ENCODE measurements at regions not wholly inside any gene's neighbourhood (a gene's known extent, or its start where the extent isn't known, plus 50 kb on each side); places are given as distances from the start of the nearest gene placed in this dataset.

GRCh38 chr13:57846600-57847173, 215.1 kb downstream of the PCDH17 start:
- no peak for DNase-seq (ENCODE audit: low spot score)
- Histone ChIP-seq H3K27me3 (ENCODE audit: control insufficient read depth in 4 of 4, insufficient read depth in 4 of 4, low read length in 3 of 4) (no peaks in the 10 kb centered on the region), H3K27ac (ENCODE audit: low read depth in 1 of 2, low read length in 2 of 2) (no peak overlapping the region), H3K4me1 (ENCODE audit: control insufficient read depth in 4 of 4, insufficient read depth in 4 of 4, low read length in 3 of 4) (no peaks in the 10 kb centered on the region), H3K36me3 (ENCODE audit: control insufficient read depth in 4 of 4, insufficient read depth in 3 of 4, low read depth in 1 of 4, low read length in 3 of 4) (no peaks in the 10 kb centered on the region), H3K4me3 (ENCODE audit: low read depth in 1 of 3, low read length in 3 of 3) (no peak overlapping the region), H3K9me3 (ENCODE audit: control insufficient read depth in 4 of 4, low read length in 3 of 4) (peaks cover 3 to 10% (median 5%) of the 10 kb centered on the region in 4 donors), H3K9ac (ENCODE audit: low read depth in 1 of 2, low read length in 2 of 2) (no peak overlapping the region)
- WGBS: 78% methylated on average over 4 of the region's 4 CpGs
- TF ChIP-seq YY1 (IDR thresholded peaks at IDR 0.05) (no peak), SP1 (IDR thresholded peaks at IDR 0.05) (no peak)

- Histone ChIP-seq H3K36me3 (ENCODE audit: control insufficient read depth in 4 of 4, insufficient read depth in 3 of 4, low read depth in 1 of 4, low read length in 3 of 4) (no peaks in the 10 kb centered on the region), H3K9ac (ENCODE audit: low read depth in 1 of 2, low read length in 2 of 2) (no peak overlapping the region), H3K27me3 (ENCODE audit: control insufficient read depth in 4 of 4, insufficient read depth in 4 of 4, low read length in 3 of 4) (peaks cover 0 to 3% (median 0%) of the 10 kb centered on the region in 4 donors), H3K27ac (ENCODE audit: low read depth in 1 of 2, low read length in 2 of 2) (no peak overlapping the region), H3K9me3 (ENCODE audit: control insufficient read depth in 4 of 4, low read length in 3 of 4) (no peaks in the 10 kb centered on the region), H3K4me3 (ENCODE audit: low read depth in 1 of 3, low read length in 3 of 3) (no peak overlapping the region), H3K4me1 (ENCODE audit: control insufficient read depth in 4 of 4, insufficient read depth in 4 of 4, low read length in 3 of 4) (no peaks in the 10 kb centered on the region)
- 14% methylated on average over 1 of the region's 1 CpG for whole genome bisulfite sequencing
- DNase-seq (ENCODE audit: low spot score): no peak
- no peak for TF ChIP-seq TAF1 (conservative IDR thresholded peaks at IDR 0.05)
- no peak for TF ChIP-seq EGR1 (IDR thresholded peaks at IDR 0.05; ENCODE audit: low read depth in 2 of 2)
- TF ChIP-seq SP1 (IDR thresholded peaks at IDR 0.05): no peak
- TF ChIP-seq RAD21 (IDR thresholded peaks at IDR 0.05): no peak
- TF ChIP-seq NR2F2 (IDR thresholded peaks at IDR 0.05): no peak
- TF ChIP-seq YY1 (IDR thresholded peaks at IDR 0.05): no peak
- no peak for TF ChIP-seq MAX (IDR thresholded peaks at IDR 0.05)
- no peak for TF ChIP-seq GABPA (IDR thresholded peaks at IDR 0.05 in 1 of 2, conservative IDR thresholded peaks at IDR 0.05 in 1 of 2)
- TF ChIP-seq CTCF (IDR thresholded peaks at IDR 0.05; ENCODE audit: low read depth, low read length, missing input control): no peak
- no peak for TF ChIP-seq ATF3 (IDR thresholded peaks at IDR 0.05)
- no peak for TF ChIP-seq JUND (IDR thresholded peaks at IDR 0.05)
- no peak for TF ChIP-seq HNF4A (conservative IDR thresholded peaks at IDR 0.05)
- no peak for TF ChIP-seq HNF4G (IDR thresholded peaks at IDR 0.05)
- TF ChIP-seq FOXA2 (IDR thresholded peaks at IDR 0.05): no peak
- no peak for TF ChIP-seq ZBTB33 (IDR thresholded peaks at IDR 0.05)
These were observed 226.4 kb downstream of the PCDH17 start for GRCh38 chr13:57857945-57858344.

- peaks cover 0 to 3% (median 0%) of the 10 kb centered on the region in 4 donors for H3K27me3 ChIP-seq (ENCODE audit: control insufficient read depth in 4 of 4, insufficient read depth in 4 of 4, low read length in 3 of 4)
- no peaks in the 10 kb centered on the region for H3K4me1 ChIP-seq (ENCODE audit: control insufficient read depth in 4 of 4, insufficient read depth in 4 of 4, low read length in 3 of 4)
- H3K9ac ChIP-seq (ENCODE audit: low read depth in 1 of 2, low read length in 2 of 2): no peak overlapping the region
- H3K9me3 ChIP-seq (ENCODE audit: control insufficient read depth in 4 of 4, low read length in 3 of 4): no peaks in the 10 kb centered on the region
- no peaks in the 10 kb centered on the region for H3K36me3 ChIP-seq (ENCODE audit: control insufficient read depth in 4 of 4, insufficient read depth in 3 of 4, low read depth in 1 of 4, low read length in 3 of 4)
- DNase-seq (ENCODE audit: low spot score): no peak
- no peak for TF ChIP-seq TAF1 (conservative IDR thresholded peaks at IDR 0.05)
- TF ChIP-seq FOXA1 (IDR thresholded peaks at IDR 0.05): no peak
- TF ChIP-seq JUND (IDR thresholded peaks at IDR 0.05): no peak
- no peak overlapping the region for H3K27ac ChIP-seq (ENCODE audit: low read depth in 1 of 2, low read length in 2 of 2)
- no peak overlapping the region for H3K4me3 ChIP-seq (ENCODE audit: low read depth in 1 of 3, low read length in 3 of 3)
These were observed 226.8 kb downstream of the PCDH17 start for GRCh38 chr13:57858376-57858775.
